Type B pancreatic cell (in vitro differentiated cells): ENCODE measurements at regions not wholly inside any gene's neighbourhood (a gene's known extent, or its start where the extent isn't known, plus 50 kb on each side); places are given as distances from the start of the nearest gene placed in this dataset.
"Not testable (repeated sequence)": the region's sequence is repeated elsewhere in the genome, so short reads cannot be mapped to it uniquely, and the experiment has no call there.

Experiments
- DNase-seq: peaks from one replicate; pipeline ENCODE4 v3.0.0; 2021; ENCODE audit warnings: mixed read lengths; ENCODE audit not compliant: unreplicated experiment; ENCODE audit errors: extremely low spot score
- H3K27ac Mint-ChIP-seq: 2 replicates; pipeline ENCODE4 v1.8.0; 2021; ENCODE audit warnings: mild to moderate bottlenecking, mixed read lengths
- H3K27me3 Mint-ChIP-seq: 2 replicates; pipeline ENCODE4 v1.8.0; 2021; ENCODE audit warnings: mixed read lengths
- H3K36me3 Mint-ChIP-seq: 2 replicates; pipeline ENCODE4 v1.8.0; 2021; ENCODE audit warnings: mixed read lengths
- H3K4me1 Mint-ChIP-seq: one replicate; pipeline ENCODE4 v1.8.0; 2021; ENCODE audit warnings: mixed read lengths; ENCODE audit not compliant: unreplicated experiment
- H3K4me3 Mint-ChIP-seq: 2 replicates; pipeline ENCODE4 v1.8.0; 2021; ENCODE audit warnings: mild to moderate bottlenecking, mixed read lengths
- H3K9me3 Mint-ChIP-seq: 2 replicates; pipeline ENCODE4 v1.8.0; 2021; ENCODE audit warnings: mixed read lengths
- CTCF ChIP-seq: fragments of 200-600 bp; sonication (generic); conservative IDR thresholded peaks from 2 replicates; pipeline ENCODE4 v1.5.0; 2021; ENCODE audit warnings: antibody characterized with exemption, mild to moderate bottlenecking

GRCh38 chr3:88462230-88462629, 312.5 kb downstream of the C3orf38 start:
- H3K27me3 Mint-ChIP-seq: no peaks in the 10 kb centered on the region
- no peak overlapping the region for H3K27ac Mint-ChIP-seq
- no peaks in the 10 kb centered on the region for H3K4me1 Mint-ChIP-seq
- no peak overlapping the region for H3K4me3 Mint-ChIP-seq
- H3K9me3 Mint-ChIP-seq: peaks cover 6% of the 10 kb centered on the region
- H3K36me3 Mint-ChIP-seq: no peaks in the 10 kb centered on the region
- DNase-seq: no peak
- TF ChIP-seq CTCF: no peak

- Mint-ChIP-seq H3K4me1 (no peaks in the 10 kb centered on the region), H3K27me3 (no peaks in the 10 kb centered on the region), H3K27ac (no peak overlapping the region), H3K9me3 (peaks cover 6% of the 10 kb centered on the region), H3K36me3 (no peaks in the 10 kb centered on the region), H3K4me3 (no peak overlapping the region)
- no peak for DNase-seq
- TF ChIP-seq CTCF: no peak
Observed at GRCh38 chr3:88467191-88467590, 317.4 kb downstream of the C3orf38 start.

GRCh38 chr3:88469216-88469615, 319.5 kb downstream of the C3orf38 start:
- Mint-ChIP-seq H3K4me3 (no peak overlapping the region), H3K27me3 (no peaks in the 10 kb centered on the region), H3K4me1 (no peaks in the 10 kb centered on the region), H3K27ac (no peak overlapping the region), H3K36me3 (no peaks in the 10 kb centered on the region), H3K9me3 (peaks cover 6% of the 10 kb centered on the region)
- no peak for DNase-seq
- TF ChIP-seq CTCF: no peak

- DNase-seq: no peak
- H3K36me3 Mint-ChIP-seq: no peaks in the 10 kb centered on the region
- no peak for TF ChIP-seq CTCF
- H3K4me1 Mint-ChIP-seq: no peaks in the 10 kb centered on the region
- H3K9me3 Mint-ChIP-seq: no peaks in the 10 kb centered on the region
- no peaks in the 10 kb centered on the region for H3K27me3 Mint-ChIP-seq
- H3K27ac Mint-ChIP-seq: no peak overlapping the region
- H3K4me3 Mint-ChIP-seq: no peak overlapping the region
Observed at GRCh38 chr3:88478460-88478859, 328.7 kb downstream of the C3orf38 start.

GRCh38 chr3:88480822-88481221, 331.1 kb downstream of the C3orf38 start:
- no peak for TF ChIP-seq CTCF
- Mint-ChIP-seq H3K27me3 (no peaks in the 10 kb centered on the region), H3K9me3 (no peaks in the 10 kb centered on the region), H3K4me3 (no peak overlapping the region), H3K36me3 (no peaks in the 10 kb centered on the region), H3K4me1 (no peaks in the 10 kb centered on the region), H3K27ac (no peak overlapping the region)
- no peak for DNase-seq

GRCh38 chr3:88485001-88485400, 335.2 kb downstream of the C3orf38 start:
- Mint-ChIP-seq H3K4me1 (no peaks in the 10 kb centered on the region), H3K36me3 (no peaks in the 10 kb centered on the region), H3K27me3 (no peaks in the 10 kb centered on the region), H3K27ac (no peak overlapping the region), H3K9me3 (no peaks in the 10 kb centered on the region), H3K4me3 (no peak overlapping the region)
- DNase-seq: no peak
- TF ChIP-seq CTCF: no peak

GRCh38 chr3:88508818-88509217, 359.1 kb downstream of the C3orf38 start:
- H3K4me1 Mint-ChIP-seq, H3K36me3 Mint-ChIP-seq, H3K9me3 Mint-ChIP-seq, DNase-seq, H3K27me3 Mint-ChIP-seq, H3K27ac Mint-ChIP-seq, H3K4me3 Mint-ChIP-seq: not testable (repeated sequence)
